Peyer's patch (tissue), 4 donors: ENCODE measurements at regions not wholly inside any gene's neighbourhood (a gene's known extent, or its start where the extent isn't known, plus 50 kb on each side); places are given as distances from the start of the nearest gene placed in this dataset.

Experiments used
- DNase-seq, 3 donors: peaks; one replicate each; pipeline ENCODE4 v3.0.0-alpha.2; 2017 to 2019
- H3K27ac ChIP-seq, 4 donors: fragments of 200-600 bp; sonication (generic); one replicate each; pipeline ENCODE4 v1.5.1; 2016 to 2019
- H3K27me3 ChIP-seq, 2 donors: fragments of 200-600 bp; sonication (generic); one replicate each; pipeline ENCODE4 v1.5.1; 2019
- H3K36me3 ChIP-seq, 3 donors: fragments of 200-600 bp; sonication (generic); one replicate each; pipeline ENCODE4 v1.5.1; 2016 to 2019
- H3K4me1 ChIP-seq, 4 donors: fragments of 200-600 bp; sonication (generic); one replicate each; pipeline ENCODE4 v1.5.1; 2016 to 2019
- H3K4me3 ChIP-seq, 4 donors: fragments of 200-600 bp; sonication (generic); 1 replicate in 3 of 4; 2 replicates in 1 of 4; pipeline ENCODE4 v1.5.1; 2016 to 2019; ENCODE audit warnings: mild to moderate bottlenecking in 1 of 4
- H3K9me3 ChIP-seq, 4 donors: fragments of 200-600 bp; sonication (generic); one replicate each; pipeline ENCODE4 v1.5.1; 2016 to 2019; ENCODE audit warnings: mild to moderate bottlenecking in 1 of 4
- CTCF ChIP-seq, 6 experiments: fragments of 450-650 bp in 4 of 6; fragments of 200-600 bp in 2 of 6; sonication (generic) in 1 of 6; IDR thresholded peaks; one replicate each; pipeline ENCODE4 v1.5.1; 2017 to 2019; ENCODE audit warnings: antibody characterized with exemption in 6 of 6, mild to moderate bottlenecking in 3 of 6, moderate library complexity in 1 of 6
- POLR2A ChIP-seq, 2 donors: fragments of 450-650 bp; IDR thresholded peaks; one replicate each; pipeline ENCODE4 v1.5.1; 2017; ENCODE audit warnings: antibody characterized with exemption in 2 of 2, mild to moderate bottlenecking in 2 of 2, moderate library complexity in 2 of 2

DNA sequence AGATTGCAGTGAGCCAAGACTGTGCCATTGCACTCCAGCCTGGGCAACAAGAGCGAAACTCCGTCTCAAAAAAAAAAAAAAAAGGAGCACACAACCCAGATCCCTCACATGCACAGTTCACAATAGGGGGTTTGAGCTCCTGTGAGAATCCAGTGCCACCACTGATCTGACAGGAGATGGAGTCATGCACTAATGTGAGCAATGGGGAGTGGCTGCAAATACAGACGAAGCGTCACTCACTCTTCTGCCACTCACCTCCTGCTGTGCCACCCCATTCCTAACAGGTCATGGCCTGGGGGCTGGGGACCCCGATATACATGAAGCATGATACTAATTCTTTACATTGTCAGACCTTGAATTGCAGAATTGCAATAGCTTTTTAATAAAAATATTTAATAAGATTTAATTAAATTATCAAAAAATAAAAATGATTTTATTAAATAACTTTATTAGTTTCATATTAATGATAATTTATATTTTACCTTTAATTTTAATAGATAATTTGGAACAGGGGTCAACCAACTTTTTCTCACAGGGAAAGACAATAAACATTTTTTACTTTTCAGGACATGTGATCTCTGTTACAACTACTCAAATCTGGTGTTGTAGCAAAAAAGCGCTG, 171.4 kb downstream of the COPRS start:
- TF ChIP-seq POLR2A (IDR thresholded peaks at IDR 0.05), result no peak
- TF ChIP-seq CTCF (IDR thresholded peaks at IDR 0.05), result no peak
- no peak for DNase-seq

DNA sequence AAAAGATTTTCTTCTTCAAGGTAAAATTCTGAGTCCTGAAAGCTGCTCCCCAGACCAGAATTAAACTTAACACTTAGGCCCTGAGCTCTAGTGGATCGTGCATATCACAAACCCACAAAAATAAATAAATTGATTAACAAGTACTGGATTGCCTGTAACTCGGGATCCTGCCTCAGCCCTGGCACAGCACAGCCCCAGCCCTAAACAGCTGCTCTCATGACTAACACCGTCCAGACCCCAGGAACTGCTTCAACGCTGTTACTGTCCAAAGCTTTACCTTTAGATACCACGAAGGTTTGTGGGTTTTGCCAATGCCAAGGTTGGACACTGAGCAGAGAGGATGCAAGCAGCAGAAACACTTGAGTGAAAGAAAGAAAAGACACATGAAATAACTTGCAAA, 172.5 kb downstream of the COPRS start:
- DNase-seq, result no peak
- Histone ChIP-seq H3K27ac (no peak overlapping the region), H3K9me3 (no peaks in the 10 kb centered on the region), H3K36me3 (no peaks in the 10 kb centered on the region), H3K27me3 (no peaks in the 10 kb centered on the region), H3K4me1 (no peaks in the 10 kb centered on the region), H3K4me3 (no peak overlapping the region)
- no peak for TF ChIP-seq CTCF (IDR thresholded peaks at IDR 0.05)
- TF ChIP-seq POLR2A (IDR thresholded peaks at IDR 0.05), result no peak

More for the DNA sequence above, 171.4 kb downstream of the COPRS start:
- no peaks in the 10 kb centered on the region for H3K27me3 ChIP-seq
- H3K4me1 ChIP-seq, result no peaks in the 10 kb centered on the region
- H3K9me3 ChIP-seq, result no peaks in the 10 kb centered on the region
- H3K27ac ChIP-seq, result no peak overlapping the region
- no peaks in the 10 kb centered on the region for H3K36me3 ChIP-seq
- H3K4me3 ChIP-seq, result no peak overlapping the region

GRCh38 chr17:31684901-31685300, 174.1 kb downstream of the COPRS start:
- no peak for DNase-seq
- no peaks in the 10 kb centered on the region for H3K27me3 ChIP-seq
- H3K9me3 ChIP-seq, result no peaks in the 10 kb centered on the region
- no peaks in the 10 kb centered on the region for H3K4me1 ChIP-seq
- no peak overlapping the region for H3K27ac ChIP-seq
- H3K4me3 ChIP-seq, result no peak overlapping the region
- no peak for TF ChIP-seq CTCF (IDR thresholded peaks at IDR 0.05)
- no peak for TF ChIP-seq POLR2A (IDR thresholded peaks at IDR 0.05)
- H3K36me3 ChIP-seq, result no peaks in the 10 kb centered on the region

- Histone ChIP-seq H3K36me3 (no peaks in the 10 kb centered on the region), H3K9me3 (no peaks in the 10 kb centered on the region), H3K27ac (no peak overlapping the region), H3K4me3 (no peak overlapping the region), H3K4me1 (no peaks in the 10 kb centered on the region), H3K27me3 (no peaks in the 10 kb centered on the region)
- no peak for DNase-seq
- no peak for TF ChIP-seq CTCF (IDR thresholded peaks at IDR 0.05)
- no peak for TF ChIP-seq POLR2A (IDR thresholded peaks at IDR 0.05)
These were observed 178.9 kb downstream of the COPRS start for GRCh38 chr17:31680126-31680525.

- H3K4me1 ChIP-seq, result no peaks in the 10 kb centered on the region
- H3K36me3 ChIP-seq, result no peaks in the 10 kb centered on the region
- no peak overlapping the region for H3K4me3 ChIP-seq
- no peak overlapping the region for H3K27ac ChIP-seq
- H3K9me3 ChIP-seq, result no peaks in the 10 kb centered on the region
- no peaks in the 10 kb centered on the region for H3K27me3 ChIP-seq
- no peak for DNase-seq
- TF ChIP-seq CTCF (IDR thresholded peaks at IDR 0.05), result no peak
These were observed 179.4 kb downstream of the COPRS start for GRCh38 chr17:31679667-31680066.

DNA sequence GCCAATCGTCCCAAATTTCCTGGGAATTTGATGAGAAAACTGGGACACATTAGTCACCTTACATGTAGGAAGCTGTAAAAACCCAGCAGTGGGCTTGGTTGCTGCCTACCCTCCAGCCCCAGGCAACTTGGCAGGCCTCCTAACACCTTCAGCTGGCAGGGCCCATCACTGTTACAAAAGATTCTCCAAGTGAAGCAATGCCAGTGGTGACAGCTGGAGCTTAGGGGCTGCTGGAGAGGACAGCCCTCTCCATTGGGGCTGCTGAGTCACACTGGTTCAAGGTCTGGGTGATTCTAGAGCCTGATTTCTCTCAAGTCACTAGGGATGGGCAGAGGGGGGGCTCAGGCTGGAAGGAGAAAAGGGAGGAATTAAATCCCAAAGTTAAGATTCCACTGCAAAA, 180.6 kb downstream of the COPRS start:
- H3K36me3 ChIP-seq, result no peaks in the 10 kb centered on the region
- no peaks in the 10 kb centered on the region for H3K27me3 ChIP-seq
- DNase-seq, result no peak
- H3K27ac ChIP-seq, result no peak overlapping the region
- H3K4me3 ChIP-seq, result no peak overlapping the region
- H3K9me3 ChIP-seq, result no peaks in the 10 kb centered on the region
- no peak for TF ChIP-seq POLR2A (IDR thresholded peaks at IDR 0.05)
- no peaks in the 10 kb centered on the region for H3K4me1 ChIP-seq
